ENCODE measurements at regions not wholly inside any gene's neighbourhood (a gene's known extent, or its start where the extent isn't known, plus 50 kb on each side); places are given as distances from the start of the nearest gene placed in this dataset.

DNA sequence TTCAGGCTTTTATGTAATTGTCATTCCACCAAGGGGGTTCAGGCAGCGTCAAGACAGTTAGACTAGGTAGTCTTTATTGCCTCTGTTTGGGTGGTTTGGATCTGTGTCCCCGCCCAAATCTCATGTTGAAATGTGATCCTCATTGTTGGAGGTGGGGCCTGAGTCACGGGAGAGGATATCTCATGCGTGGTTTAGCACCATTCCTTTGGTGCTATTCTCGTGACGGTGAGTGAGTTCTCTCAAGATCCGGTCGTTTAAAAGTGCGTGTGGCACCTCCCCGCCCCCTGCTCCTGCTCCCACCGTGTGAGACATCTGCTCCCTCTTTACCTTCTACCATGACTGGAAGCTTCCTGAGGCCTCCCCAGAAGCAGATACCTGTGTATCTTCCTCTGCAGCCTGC, 51.3 kb upstream of the FOXC1 start:
- Mint-ChIP-seq H3K4me3 (no peak overlapping the region), H3K27ac (no peak overlapping the region), H3K27me3 (peaks cover 8% of the 10 kb centered on the region), H3K4me1 (ENCODE audit: unreplicated experiment) (peaks cover 8% of the 10 kb centered on the region), H3K9me3 (no peaks in the 10 kb centered on the region), H3K36me3 (no peaks in the 10 kb centered on the region)
- TF ChIP-seq, protein P1, sequence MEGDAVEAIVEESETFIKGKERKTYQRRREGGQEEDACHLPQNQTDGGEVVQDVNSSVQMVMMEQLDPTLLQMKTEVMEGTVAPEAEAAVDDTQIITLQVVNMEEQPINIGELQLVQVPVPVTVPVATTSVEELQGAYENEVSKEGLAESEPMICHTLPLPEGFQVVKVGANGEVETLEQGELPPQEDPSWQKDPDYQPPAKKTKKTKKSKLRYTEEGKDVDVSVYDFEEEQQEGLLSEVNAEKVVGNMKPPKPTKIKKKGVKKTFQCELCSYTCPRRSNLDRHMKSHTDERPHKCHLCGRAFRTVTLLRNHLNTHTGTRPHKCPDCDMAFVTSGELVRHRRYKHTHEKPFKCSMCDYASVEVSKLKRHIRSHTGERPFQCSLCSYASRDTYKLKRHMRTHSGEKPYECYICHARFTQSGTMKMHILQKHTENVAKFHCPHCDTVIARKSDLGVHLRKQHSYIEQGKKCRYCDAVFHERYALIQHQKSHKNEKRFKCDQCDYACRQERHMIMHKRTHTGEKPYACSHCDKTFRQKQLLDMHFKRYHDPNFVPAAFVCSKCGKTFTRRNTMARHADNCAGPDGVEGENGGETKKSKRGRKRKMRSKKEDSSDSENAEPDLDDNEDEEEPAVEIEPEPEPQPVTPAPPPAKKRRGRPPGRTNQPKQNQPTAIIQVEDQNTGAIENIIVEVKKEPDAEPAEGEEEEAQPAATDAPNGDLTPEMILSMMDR (conservative IDR thresholded peaks at IDR 0.05) = no peak
- no peak for DNase-seq (ENCODE audit: extremely low spot score, unreplicated experiment)

Measured in type B pancreatic cell (in vitro differentiated cells).